ENCODE measurements at regions not wholly inside any gene's neighbourhood (a gene's known extent, or its start where the extent isn't known, plus 50 kb on each side); places are given as distances from the start of the nearest gene placed in this dataset.
"Not testable (repeated sequence)": the region's sequence is repeated elsewhere in the genome, so short reads cannot be mapped to it uniquely, and the experiment has no call there.

GRCh38 chr1:232141167-232141448, 488.8 kb downstream of the SIPA1L2 start:
- TF ChIP-seq CTCF (IDR thresholded peaks at IDR 0.05; ENCODE audit: poor library complexity, severe bottlenecking); MXI1 (conservative IDR thresholded peaks at IDR 0.05; ENCODE audit: poor library complexity, severe bottlenecking); REST (IDR thresholded peaks at IDR 0.05; ENCODE audit: borderline replicate concordance); RAD21 (conservative IDR thresholded peaks at IDR 0.05); EZH2 (IDR thresholded peaks at IDR 0.05; ENCODE audit: borderline replicate concordance, insufficient read depth, low read length, poor library complexity, severe bottlenecking); EP300 (conservative IDR thresholded peaks at IDR 0.05; ENCODE audit: poor library complexity, severe bottlenecking); POLR2AphosphoS5 (IDR thresholded peaks at IDR 0.05): not testable (repeated sequence)
